DMS153 treated with DMSO at 0.1 percent for 48 hours (cell line): ENCODE measurements at regions not wholly inside any gene's neighbourhood (a gene's known extent, or its start where the extent isn't known, plus 50 kb on each side); places are given as distances from the start of the nearest gene placed in this dataset.
A peak's percentile ranks its signal among the peaks of the same experiment; 100 is the strongest.

ENCODE experiments used
- DNase-seq: peaks from one replicate; lab custom pipeline; 2025; ENCODE audit not compliant: unreplicated experiment; lab: John Stamatoyannopoulos, UW

- no peak for DNase-seq
Measured at GRCh38 chr7:96638669-96639068, 71.0 kb downstream of the SEM1 start.

DNA sequence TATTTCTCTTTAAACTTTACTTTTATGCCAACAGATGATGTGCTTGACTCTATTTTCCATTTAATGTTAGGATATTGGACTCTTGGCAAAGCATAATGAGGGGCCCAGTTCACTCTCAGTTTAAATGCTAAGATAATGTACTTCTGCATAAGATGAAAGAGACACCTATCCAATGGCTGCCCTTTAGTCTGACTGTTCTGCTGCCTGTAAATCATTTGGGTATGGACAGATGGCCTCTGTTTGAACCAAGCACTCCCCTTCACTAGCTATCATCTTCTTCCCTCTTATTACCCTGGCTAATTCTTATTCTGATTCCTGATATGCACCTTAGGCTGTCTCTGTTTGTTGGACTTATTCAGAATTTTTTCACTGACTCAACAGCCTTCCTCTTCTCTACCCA lies 72.1 kb downstream of the SEM1 start:
- no peak for DNase-seq

- no peak for DNase-seq
Measured at GRCh38 chr7:96636979-96637378, 72.7 kb downstream of the SEM1 start.

- no peak for DNase-seq
Measured at GRCh38 chr7:96636342-96636860, 73.2 kb downstream of the SEM1 start.

- DNase-seq, result no peak
Measured at GRCh38 chr7:96629884-96630283, 79.8 kb downstream of the SEM1 start.

- DNase-seq, result no peak
Measured at GRCh38 chr7:96624954-96625353, 84.7 kb downstream of the SEM1 start.

- DNase-seq, result no peak
Measured at GRCh38 chr7:96621932-96622331, 87.7 kb downstream of the SEM1 start.

- DNase-seq, result no peak
Measured at GRCh38 chr7:96614154-96614867, 95.3 kb downstream of the SEM1 start.

DNA sequence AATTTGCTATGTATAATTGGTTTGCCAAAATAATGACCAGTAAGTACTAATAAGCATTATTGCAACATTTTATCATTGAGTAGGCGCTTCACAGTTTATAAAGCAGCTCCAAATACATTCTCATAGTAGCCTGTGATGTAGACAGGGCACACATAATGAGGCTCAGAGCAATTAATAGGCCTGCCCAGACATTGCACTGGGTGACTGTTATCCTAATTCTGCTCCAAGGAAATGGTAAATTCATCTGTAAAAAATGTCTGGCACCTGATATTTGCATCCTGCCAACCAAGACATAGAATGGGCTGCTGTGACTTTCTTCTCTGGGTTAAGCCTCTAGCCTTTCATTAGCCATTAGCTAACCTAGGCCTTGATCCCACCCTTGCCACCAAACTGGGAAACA lies 97.6 kb downstream of the SEM1 start:
- no peak for DNase-seq

DNA sequence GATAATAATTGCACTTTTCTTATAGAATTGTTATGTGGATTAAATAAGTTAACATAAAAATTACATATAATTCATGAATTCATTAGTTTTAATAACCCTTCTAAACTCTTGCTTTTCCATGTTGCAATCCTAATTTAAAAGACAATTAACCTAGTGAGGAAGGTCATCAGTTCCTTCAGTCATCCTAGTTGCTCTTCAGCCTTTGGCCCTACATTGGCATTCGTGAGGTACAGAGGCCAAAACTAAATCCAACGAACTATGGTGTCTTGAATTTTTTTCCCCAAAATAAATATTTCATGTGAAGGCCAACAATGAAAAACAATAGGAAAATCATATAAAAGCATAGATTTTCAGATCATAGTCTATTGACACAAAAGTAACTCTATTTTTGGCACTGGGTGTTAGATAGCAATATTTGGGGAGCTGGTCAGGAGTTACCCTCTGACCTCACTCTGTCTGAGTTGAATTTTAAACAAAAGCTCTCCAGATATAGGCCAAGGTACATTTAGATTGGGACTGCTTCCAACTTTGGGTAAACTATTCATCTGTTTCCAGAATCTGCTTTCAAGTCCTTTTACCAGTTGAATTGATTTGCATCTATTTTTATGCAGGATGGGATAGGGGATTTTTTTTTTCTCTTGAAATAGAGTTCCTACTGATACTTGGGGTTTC lies 104.5 kb downstream of the SEM1 start:
- DNase-seq, result no peak

DNA sequence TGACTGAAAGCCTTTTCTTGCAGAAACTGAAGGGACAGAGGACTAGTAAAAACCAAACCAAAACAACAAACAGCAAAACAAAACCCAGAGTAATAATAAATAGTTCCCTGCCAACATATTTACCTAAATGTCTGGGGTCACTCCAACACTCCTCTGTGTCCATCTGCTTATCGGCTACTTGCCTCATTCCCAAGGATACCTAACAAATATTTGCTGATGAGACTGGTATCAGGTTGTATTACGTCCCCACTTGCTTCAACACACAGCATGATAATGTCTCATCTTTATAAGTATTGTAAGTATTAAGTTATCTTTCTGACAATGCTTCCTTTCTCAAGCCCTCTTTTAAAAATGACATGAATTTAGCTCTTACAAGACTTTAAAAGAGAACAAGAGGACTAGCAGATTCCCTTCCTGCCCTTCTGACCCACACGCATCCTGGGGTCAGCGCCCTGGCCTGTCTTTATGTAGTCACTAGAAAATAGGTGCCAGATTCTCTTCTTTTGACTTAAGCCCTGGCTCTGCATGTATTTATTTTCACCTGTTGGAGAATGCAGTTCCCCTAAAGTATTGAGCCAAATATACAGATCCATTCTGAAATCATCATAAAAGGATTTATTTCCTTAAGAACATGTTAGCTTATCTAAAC lies 110.2 kb downstream of the SEM1 start:
- DNase-seq, result no peak

GRCh38 chr7:96598421-96598820 lies 111.2 kb downstream of the SEM1 start:
- DNase-seq, result no peak

- DNase-seq, result peak; percentile 100
Measured at GRCh38 chr7:96596120-96596826, 113.4 kb downstream of the SEM1 start.

GRCh38 chr7:96591900-96592676 lies 117.6 kb downstream of the SEM1 start:
- DNase-seq, result no peak

DNA sequence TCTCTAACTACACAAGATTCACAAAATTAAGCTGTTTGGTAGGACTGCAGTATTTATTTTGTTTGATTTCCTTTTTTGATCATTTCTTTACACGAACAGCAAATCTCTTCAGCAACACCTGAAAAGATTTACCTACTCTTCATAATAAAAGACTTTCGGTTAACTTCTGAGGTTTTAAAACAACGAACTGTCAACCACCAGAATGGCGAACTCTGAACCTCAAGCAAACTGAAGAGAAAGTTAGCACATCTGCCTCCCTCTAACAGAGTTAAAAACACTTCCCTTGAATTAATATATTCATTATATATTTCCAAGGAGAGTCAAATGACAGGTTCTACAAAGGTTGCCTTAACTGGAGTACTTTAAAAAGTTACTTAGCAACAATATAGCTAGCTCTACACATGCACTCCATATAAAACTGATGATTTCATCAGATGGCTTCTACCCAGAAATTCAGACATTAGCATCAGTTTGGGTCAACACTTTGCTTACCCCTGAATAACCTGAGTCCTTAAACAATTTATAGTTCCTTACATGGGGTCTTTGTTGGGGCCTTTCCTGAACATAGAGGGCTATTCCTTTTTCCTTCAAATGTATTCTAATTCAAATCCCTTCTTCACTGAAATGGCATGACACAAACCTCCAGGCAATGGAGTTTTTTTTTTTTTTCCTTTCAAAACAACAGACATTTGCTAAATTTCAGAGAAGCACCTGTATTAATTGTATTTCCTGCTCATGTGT lies 118.3 kb downstream of the SEM1 start:
- peak; percentile 27 for DNase-seq

GRCh38 chr7:96589038-96589437 lies 120.6 kb downstream of the SEM1 start:
- no peak for DNase-seq

DNA sequence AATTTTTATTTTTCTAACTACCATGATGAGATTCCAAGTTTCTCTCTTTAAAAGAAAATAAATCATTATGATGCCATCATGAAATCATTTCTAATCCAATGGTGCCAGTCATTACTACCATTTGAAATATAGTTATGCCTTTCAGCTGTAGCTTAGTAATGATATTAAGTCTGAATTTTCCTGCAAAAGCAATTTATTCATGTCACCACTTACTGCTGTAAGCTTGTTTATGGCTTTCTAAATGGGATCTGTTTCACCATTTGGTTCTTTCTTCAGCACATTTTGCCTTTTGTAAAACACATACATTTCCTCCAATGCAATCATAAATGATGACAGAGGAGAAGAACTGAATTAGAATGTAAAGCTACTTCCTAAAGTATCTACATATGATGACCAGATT lies 130.5 kb downstream of the SEM1 start:
- DNase-seq, result no peak

DNA sequence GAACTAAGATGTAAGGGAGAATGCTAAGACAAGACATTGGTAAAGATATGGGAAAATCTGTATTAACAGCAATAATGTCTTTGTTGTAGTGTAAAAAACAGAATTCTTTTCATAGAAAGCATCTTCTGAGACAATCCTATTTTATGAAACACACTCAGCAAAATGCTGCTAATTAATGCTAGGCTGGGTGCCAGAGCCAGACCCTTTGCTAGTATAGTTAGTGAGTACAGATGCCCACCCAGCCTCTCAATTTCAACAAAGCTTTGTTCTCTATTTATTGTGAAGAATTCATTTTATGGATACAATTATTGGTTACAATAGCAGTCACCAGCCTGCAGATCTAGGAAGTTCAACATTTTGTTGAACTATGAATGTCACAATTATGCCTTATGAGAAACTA lies 131.0 kb downstream of the SEM1 start:
- DNase-seq, result no peak

DNA sequence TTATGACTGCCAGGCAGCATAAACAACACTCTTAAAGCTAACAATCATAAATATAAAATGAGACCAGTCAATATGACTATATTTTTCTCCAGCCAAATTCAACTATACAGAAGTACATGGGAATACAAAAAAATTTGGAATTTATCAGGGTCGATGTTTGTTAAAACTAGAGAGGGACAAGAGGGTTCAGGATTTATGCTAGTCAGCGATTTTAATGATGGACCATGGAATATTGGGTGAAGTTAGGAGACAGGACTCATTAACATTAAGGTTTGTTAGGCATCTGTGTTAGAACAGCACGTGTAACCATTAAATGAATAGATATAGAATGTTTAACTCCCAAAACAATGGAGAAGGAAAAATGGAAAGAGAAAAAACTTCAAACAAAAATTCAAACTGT lies 146.2 kb downstream of the SEM1 start:
- no peak for DNase-seq

DNA sequence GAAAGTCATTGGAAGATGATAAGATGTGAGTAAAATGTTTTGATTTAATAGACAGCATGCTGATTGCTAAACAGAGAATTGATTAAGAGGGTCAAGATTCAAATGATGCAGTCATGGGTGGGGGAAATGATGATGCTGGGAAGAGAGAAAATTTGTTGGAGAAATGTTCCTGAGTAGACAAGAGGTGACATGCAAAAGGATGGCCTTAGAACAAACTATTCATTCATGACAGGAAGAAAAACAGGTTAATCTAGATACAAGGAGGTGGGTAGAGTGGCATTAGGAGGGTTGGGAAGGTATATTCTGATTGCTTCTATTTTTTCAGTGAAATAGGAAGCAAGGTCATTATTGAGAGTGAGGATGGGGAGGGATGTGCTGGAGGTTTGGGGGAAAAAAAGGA lies 146.7 kb downstream of the SEM1 start:
- DNase-seq, result no peak
